ENCODE measurements at regions not wholly inside any gene's neighbourhood (a gene's known extent, or its start where the extent isn't known, plus 50 kb on each side); places are given as distances from the start of the nearest gene placed in this dataset.
"Not testable (repeated sequence)": the region's sequence is repeated elsewhere in the genome, so short reads cannot be mapped to it uniquely, and the experiment has no call there.

DNA sequence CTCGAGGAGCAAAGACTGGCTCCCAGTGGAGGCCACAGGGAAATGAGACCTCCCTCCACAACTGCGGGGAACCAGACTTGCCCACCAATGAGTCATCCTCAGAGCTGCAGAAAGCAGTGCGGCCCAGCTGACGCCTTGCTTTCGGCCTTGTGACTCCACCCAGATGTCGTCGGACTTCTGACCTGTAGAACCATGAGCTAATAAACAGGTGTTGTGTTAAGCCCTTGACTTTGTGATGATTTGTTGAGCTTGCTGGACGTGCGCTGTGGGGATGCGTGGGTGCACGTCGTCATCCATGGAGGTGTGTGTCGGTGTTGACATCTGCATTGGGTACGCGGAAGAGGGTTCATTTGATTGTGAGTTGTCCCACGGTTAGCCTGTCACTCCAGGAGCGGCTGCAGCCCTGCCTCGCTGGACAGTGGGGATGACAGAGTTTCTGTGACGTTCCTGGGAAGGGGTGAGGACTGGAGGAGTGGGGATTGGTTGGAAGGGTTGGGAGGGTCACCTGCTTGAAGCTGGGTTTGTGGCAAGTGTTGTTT is 154.1 kb downstream of the SH3BP4 start:
- DNase-seq: no peak

- peak in 10 of 14 donors; percentile 8 to 57 (median 32) for DNase-seq
Observed at GRCh38 chr2:235106874-235107639, 155.2 kb downstream of the SH3BP4 start.

GRCh38 chr2:235107640-235107951 is 155.8 kb downstream of the SH3BP4 start:
- no peak for DNase-seq

- not testable (repeated sequence) for DNase-seq
Observed at GRCh38 chr2:235109561-235109960, 157.7 kb downstream of the SH3BP4 start.

DNA sequence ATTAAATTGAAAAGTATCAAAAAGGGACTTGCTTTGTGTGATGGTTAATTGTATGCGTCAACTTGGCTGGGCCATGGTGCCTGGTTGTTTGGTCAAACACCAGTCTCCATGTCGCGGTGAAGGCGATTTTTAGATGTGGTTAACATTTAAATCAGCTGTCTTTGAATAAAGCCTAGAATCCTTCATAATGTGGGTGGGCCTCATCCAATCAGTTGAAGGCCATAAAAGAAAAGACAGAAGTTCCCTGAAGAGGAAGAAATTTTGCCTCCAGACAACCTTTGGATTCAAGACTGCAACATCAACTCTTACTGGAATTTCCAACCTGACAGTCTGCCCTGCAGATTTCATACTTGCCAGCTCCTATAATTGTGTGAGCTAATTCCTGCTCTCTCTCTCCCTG is 160.5 kb downstream of the SH3BP4 start:
- DNase-seq: no peak

DNA sequence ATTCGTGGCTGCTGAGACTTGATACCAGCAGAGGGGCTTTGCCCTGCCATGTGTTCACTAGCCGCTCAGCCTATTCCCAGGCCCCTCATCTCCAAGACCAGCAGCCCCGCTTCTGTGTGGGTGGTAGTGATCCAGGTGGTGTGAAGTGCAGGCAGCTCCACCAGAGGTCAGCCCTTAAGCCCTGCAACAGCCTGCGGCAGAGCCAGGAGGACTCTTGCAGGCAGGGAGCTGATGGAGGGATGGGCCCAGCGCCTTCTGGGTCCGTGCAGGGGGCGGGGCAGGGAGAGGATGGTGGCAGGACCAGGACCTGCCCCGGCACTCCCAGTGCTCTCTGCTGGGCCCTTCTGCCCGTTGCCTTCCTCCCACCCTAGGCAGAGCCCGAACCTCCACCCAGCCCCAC is 162.0 kb downstream of the SH3BP4 start:
- DNase-seq: no peak

DNA sequence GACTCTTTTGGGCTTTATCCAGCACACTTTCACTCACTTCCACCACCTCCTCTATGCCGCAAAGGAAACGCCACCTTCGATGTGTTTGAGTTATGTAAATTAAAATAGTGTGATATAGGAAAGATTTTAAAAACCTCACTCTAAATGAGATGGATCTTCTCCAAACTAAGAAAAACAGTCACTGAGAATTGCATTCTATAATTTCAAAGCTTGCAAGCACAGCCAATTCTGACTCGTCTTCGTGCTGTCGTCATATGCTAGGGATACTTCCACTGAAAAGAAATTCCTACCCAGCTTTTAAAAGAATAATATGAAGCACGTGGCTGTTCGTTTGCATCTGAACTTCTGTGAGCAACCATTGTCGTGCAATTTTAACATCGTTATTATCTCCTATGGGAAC is 162.5 kb downstream of the SH3BP4 start:
- DNase-seq: no peak

- no peak for DNase-seq
Observed at GRCh38 chr2:235115521-235115920, 163.7 kb downstream of the SH3BP4 start.

GRCh38 chr2:235116885-235117492 is 165.2 kb downstream of the SH3BP4 start:
- DNase-seq: peak in 1 of 14 donors; percentile 4

GRCh38 chr2:235126768-235127167 is 175.0 kb downstream of the SH3BP4 start:
- no peak for DNase-seq

DNA sequence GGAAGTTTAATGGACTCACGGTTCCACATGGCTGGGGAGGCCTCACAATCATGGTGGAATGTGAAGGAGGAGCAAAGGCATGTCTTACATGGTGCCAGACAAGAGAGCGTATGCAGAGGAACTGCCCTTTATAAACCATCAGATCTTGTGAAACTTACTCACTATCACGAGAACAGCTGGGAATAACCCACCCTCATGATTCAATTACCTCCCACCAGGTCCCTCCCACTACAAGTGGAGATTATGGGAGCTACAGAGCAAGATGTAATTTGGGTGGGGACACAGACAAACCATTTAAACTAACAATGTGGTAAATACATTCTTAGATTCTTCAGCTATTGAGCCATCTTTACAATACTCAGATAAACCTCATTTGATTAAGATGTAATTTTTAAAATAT is 176.1 kb downstream of the SH3BP4 start:
- no peak for DNase-seq

- no peak for DNase-seq
Observed at GRCh38 chr2:235129850-235130249, 178.0 kb downstream of the SH3BP4 start.

DNA sequence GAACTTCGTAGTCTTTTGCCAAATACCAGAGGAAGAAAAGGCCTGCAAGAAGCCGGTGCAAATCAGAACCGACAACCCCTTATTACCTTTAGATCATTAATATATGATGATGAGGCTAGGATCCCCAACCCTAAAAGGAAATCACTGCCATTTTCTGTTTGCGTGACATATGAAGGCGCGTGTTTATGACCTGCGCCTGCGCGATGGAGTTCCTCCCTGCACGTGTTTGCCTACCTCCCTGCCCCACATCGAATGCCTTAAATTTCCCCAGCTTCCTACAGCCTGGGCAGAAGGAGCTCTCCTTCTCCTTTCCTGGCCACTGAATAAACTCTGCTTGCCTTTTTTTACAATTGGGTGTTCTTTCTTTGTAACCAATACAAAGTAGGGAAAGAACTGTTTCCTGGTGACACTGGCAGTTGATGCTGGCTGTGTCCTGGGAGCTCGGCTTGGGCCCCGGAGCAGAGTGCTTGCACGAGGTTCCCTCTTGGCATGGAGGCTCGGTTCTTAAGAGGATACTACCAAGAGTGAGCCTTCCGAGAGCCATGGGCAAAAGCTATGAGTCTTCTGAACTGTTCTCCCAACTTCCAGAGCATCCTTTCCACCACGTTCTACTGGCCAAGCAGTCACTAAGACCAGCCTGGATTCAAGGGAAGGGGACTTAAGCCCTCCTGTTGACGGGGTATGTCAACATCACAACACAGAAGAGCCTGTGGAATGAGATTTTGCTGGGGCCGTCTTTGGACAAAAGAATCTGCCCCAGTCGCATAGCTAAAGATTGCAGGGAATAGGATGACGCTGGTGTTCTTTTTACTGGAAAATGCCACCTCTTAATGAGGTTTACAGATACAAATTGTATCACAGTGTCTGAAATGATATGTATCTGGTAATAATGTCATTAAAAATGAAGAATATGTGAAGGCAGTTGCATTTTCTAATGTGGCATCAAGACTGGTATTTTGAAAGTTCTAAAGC is 179.8 kb downstream of the SH3BP4 start:
- peak in 4 of 14 donors; percentile 34 to 43 (median 41) for DNase-seq

- DNase-seq: no peak
Observed at GRCh38 chr2:235132651-235133050, 180.8 kb downstream of the SH3BP4 start.

GRCh38 chr2:235133837-235134236 is 182.0 kb downstream of the SH3BP4 start:
- DNase-seq: no peak

GRCh38 chr2:235134420-235134819 is 182.6 kb downstream of the SH3BP4 start:
- DNase-seq: no peak

DNA sequence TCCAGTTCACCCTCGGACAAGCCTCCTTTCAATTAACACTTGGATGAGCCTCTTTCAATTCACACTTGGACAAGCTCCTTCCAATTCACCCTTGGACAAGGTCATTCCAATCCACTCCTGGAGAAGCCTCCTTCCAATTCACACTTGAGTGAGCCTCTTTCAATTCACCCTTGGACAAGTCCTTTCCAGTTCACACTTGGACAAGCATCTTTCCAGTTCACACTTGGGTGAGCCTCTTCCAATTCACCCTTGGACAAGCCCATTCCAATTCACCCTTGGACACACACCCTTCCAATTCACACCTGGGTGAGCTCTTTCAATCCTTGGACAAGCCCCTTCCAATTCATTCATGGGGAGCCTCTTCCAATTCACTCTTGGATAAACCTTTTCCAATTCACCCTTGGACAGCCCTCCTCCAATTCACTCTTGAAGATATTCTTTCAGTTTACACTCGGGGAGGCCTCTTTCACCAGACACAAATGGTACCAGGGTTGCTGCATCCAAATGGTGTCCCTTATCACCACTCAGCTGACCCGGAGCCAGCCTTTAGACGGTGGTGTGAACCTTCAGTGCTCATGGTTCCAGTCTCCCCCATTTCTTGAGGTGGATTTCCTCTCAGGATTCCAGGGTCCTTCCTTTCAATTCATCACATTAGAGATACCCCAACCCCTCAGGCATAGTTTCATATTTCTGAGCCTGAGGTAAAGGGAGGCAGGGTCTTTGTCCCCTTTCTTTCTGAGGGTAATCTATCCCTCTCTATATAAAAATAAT is 183.6 kb downstream of the SH3BP4 start:
- no peak for DNase-seq

DNA sequence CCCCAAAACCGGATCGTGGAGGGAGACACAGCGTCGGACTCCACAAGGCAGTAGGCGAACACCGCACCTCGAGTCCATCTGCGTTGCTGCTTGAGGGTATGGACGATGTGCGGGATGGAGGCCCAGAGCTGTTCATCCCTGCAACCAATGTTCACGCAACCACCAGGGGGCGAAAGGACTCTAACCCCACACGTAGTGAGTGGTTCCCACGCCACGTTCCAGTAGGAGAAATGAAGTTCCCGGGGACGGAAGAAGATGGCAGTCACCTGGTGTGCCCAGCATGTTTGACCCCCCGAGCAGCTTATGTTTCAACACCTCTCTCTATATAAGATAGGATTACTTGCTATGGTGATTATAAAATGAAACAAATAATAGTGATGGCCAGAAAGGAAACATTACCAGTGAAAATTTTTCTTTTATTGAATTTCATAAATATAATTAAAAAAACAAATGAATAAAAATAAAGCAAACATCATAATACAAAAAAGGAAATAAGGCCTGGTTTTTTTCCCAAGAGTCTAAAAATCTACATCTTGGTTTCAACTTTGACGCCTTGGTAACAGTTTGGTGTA is 184.3 kb downstream of the SH3BP4 start:
- DNase-seq: peak in 9 of 14 donors; percentile 12 to 63 (median 46)

GRCh38 chr2:235138339-235138738 is 186.5 kb downstream of the SH3BP4 start:
- DNase-seq: no peak

GRCh38 chr2:235139956-235140800 is 188.4 kb downstream of the SH3BP4 start:
- no peak for DNase-seq

DNA sequence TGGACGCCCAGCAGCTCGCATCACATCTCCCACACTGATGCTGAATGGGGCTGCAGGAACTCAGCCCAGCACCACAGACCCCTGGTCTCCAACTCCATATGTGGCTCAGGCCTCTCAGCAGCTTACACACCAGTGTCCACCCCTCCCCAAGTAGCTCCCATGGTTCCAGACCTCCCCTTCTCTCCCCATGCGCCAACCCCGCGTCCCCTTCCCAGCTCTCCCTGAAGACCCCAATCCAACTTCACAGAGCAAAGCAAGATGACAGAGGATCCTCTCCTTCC is 188.9 kb downstream of the SH3BP4 start:
- DNase-seq: no peak

All from C1 segment of cervical spinal cord (tissue), 14 donors.